ENCODE measurements at regions not wholly inside any gene's neighbourhood (a gene's known extent, or its start where the extent isn't known, plus 50 kb on each side); places are given as distances from the start of the nearest gene placed in this dataset.
"Not testable (repeated sequence)": the region's sequence is repeated elsewhere in the genome, so short reads cannot be mapped to it uniquely, and the experiment has no call there.

DNA sequence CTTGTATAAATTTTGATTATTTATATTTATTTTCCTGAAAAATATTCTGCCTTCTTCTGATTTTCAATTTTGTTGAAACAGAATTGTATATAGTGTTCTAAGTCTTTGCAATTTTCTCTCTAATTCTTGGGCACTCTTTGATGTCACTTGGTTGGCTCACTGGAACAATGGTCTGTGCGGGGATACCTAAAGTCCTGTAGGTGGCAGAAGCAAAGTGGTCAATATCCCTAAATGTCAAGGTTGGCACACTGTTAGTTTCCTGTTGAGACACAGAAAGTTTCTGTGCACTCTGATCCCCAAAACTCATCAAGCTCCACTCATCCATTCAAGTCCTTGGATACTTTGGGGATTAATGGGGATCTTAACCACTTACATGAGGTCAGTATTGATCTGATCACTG, 480.8 kb upstream of the CCNG1 start:
- H3K36me3 Mint-ChIP-seq (ENCODE audit: insufficient read depth, unreplicated experiment), result no peaks in the 10 kb centered on the region
- H3K27ac Mint-ChIP-seq (ENCODE audit: low read depth, unreplicated experiment), result no peak overlapping the region
- peaks cover 39% of the 10 kb centered on the region for H3K27me3 Mint-ChIP-seq (ENCODE audit: insufficient read depth, unreplicated experiment)
- ChIA-PET CTCF (interaction anchor here (0.6 to 1.0 kb wide), 3 partner anchors 18 to 1214 kb away, joined by 3 to 4 read pairs (median 3); no protein-coding TSS in a partner anchor), POLR2A (interaction anchor here (1.5 kb wide), 1 partner anchor 13 kb away, joined by 3 read pairs; no protein-coding TSS in a partner anchor)
- intact Hi-C loops (cut with micrococcal nuclease), result no loop called here
- H3K4me1 Mint-ChIP-seq (ENCODE audit: insufficient read depth, unreplicated experiment), result peaks cover 8% of the 10 kb centered on the region
- DNase-seq (ENCODE audit: unreplicated experiment), result no peak
- BruUV-seq (replicated peaks), result no TSS peak
- H3K9me3 Mint-ChIP-seq (ENCODE audit: unreplicated experiment), result no peaks in the 10 kb centered on the region
- no peak overlapping the region for H3K4me3 Mint-ChIP-seq (ENCODE audit: unreplicated experiment)
- TF ChIP-seq, protein P1, sequence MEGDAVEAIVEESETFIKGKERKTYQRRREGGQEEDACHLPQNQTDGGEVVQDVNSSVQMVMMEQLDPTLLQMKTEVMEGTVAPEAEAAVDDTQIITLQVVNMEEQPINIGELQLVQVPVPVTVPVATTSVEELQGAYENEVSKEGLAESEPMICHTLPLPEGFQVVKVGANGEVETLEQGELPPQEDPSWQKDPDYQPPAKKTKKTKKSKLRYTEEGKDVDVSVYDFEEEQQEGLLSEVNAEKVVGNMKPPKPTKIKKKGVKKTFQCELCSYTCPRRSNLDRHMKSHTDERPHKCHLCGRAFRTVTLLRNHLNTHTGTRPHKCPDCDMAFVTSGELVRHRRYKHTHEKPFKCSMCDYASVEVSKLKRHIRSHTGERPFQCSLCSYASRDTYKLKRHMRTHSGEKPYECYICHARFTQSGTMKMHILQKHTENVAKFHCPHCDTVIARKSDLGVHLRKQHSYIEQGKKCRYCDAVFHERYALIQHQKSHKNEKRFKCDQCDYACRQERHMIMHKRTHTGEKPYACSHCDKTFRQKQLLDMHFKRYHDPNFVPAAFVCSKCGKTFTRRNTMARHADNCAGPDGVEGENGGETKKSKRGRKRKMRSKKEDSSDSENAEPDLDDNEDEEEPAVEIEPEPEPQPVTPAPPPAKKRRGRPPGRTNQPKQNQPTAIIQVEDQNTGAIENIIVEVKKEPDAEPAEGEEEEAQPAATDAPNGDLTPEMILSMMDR (IDR thresholded peaks at IDR 0.05; ENCODE audit: unreplicated experiment), result no peak

DNA sequence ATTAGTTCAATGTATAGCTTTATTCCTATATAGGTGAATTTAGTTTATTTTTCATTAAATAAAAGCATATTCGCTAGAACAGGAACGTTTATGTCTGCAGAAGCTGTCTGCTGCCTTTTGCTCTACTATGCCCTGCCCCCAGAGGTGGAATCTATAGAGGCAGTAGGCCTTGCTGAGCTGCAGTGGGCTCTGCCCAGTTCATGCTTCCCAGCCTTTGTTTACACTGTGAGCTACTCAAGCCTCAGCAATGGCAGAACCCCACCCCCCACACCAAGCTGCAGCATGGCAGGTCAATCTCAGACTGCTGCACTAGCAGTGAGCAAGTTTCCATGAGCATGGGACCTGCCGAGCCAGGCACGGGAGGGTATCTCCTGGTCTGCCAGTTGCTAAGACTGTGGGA, 473.3 kb upstream of the CCNG1 start:
- H3K9me3 Mint-ChIP-seq (ENCODE audit: unreplicated experiment); H3K27ac Mint-ChIP-seq (ENCODE audit: low read depth, unreplicated experiment); H3K36me3 Mint-ChIP-seq (ENCODE audit: insufficient read depth, unreplicated experiment); H3K27me3 Mint-ChIP-seq (ENCODE audit: insufficient read depth, unreplicated experiment); BruUV-seq (replicated peaks); DNase-seq (ENCODE audit: unreplicated experiment); H3K4me1 Mint-ChIP-seq (ENCODE audit: insufficient read depth, unreplicated experiment); H3K4me3 Mint-ChIP-seq (ENCODE audit: unreplicated experiment); intact Hi-C loops (cut with micrococcal nuclease): not testable (repeated sequence)
- ChIA-PET CTCF (interaction anchor here (0.6 kb wide), 1 partner anchor 59 kb away, joined by 3 read pairs; no protein-coding TSS in a partner anchor), POLR2A (interaction anchor here (1.5 kb wide), 1 partner anchor 9 kb away, joined by 3 read pairs; no protein-coding TSS in a partner anchor)

DNA sequence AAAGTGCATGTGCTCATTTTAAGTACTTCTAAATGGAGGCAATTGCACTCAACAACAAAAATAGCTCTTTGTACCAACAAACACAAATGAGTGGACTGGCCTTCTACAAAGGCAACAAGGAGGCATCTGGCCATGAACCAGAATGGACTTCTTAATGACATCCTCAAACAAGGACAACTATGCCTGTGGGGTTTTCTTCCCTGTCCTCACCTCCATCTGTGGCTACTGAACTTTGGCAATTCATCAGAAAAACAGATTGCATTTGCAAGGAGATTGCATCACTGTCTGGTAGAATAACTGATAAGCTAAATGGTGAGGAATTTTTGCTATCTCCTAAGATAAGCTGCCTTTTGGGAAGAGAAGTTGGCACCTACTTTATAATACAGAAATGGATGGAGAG, 447.3 kb upstream of the CCNG1 start:
- no peaks in the 10 kb centered on the region for H3K4me1 Mint-ChIP-seq (ENCODE audit: insufficient read depth, unreplicated experiment)
- H3K27me3 Mint-ChIP-seq (ENCODE audit: insufficient read depth, unreplicated experiment), result no peaks in the 10 kb centered on the region
- no peak for DNase-seq (ENCODE audit: unreplicated experiment)
- H3K9me3 Mint-ChIP-seq (ENCODE audit: unreplicated experiment), result no peaks in the 10 kb centered on the region
- intact Hi-C loops (cut with micrococcal nuclease), result no loop called here
- H3K4me3 Mint-ChIP-seq (ENCODE audit: unreplicated experiment), result no peak overlapping the region
- H3K27ac Mint-ChIP-seq (ENCODE audit: low read depth, unreplicated experiment), result no peak overlapping the region
- no peaks in the 10 kb centered on the region for H3K36me3 Mint-ChIP-seq (ENCODE audit: insufficient read depth, unreplicated experiment)
- no TSS peak for BruUV-seq (replicated peaks)
- TF ChIP-seq, protein P1 (IDR thresholded peaks at IDR 0.05; ENCODE audit: unreplicated experiment), result no peak
- ChIA-PET CTCF (interaction anchor here (0.6 to 1.2 kb wide), 2 partner anchors 16 to 57 kb away, joined by 3 to 4 read pairs; no protein-coding TSS in a partner anchor), POLR2A (no interaction called here)

DNA sequence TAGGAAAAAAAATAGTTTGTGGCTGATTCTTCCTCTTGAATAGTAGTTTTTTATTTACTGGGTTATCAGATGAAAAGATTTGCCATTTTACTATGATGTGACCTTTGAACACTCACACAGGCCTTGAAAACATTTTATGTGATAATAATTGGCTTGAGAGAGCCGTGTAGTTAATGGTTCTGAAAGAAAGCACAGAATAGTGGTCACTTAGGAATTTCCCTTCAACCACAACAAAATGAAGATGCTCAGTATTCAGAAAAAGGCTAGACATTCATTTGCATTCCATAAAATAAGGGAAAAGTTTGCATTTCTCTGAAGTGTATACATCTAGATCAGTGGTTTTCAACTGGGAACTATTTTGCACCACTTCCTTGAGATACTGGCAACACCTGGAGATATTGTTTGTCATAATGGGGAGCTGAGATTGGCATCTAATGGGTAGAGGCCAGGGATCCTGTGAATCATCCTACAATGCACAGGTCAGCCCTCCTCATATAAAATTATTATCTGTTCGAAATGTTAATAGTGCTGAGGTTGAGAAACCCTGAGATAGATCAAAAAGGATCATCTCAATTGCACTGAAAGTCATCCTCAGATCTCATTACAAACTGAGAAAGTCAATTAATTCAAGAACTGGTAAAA, 446.4 kb upstream of the CCNG1 start:
- Mint-ChIP-seq H3K36me3 (ENCODE audit: insufficient read depth, unreplicated experiment) (no peaks in the 10 kb centered on the region), H3K27me3 (ENCODE audit: insufficient read depth, unreplicated experiment) (no peaks in the 10 kb centered on the region), H3K4me1 (ENCODE audit: insufficient read depth, unreplicated experiment) (no peaks in the 10 kb centered on the region), H3K4me3 (ENCODE audit: unreplicated experiment) (no peak overlapping the region), H3K27ac (ENCODE audit: low read depth, unreplicated experiment) (no peak overlapping the region), H3K9me3 (ENCODE audit: unreplicated experiment) (no peaks in the 10 kb centered on the region)
- intact Hi-C loops (cut with micrococcal nuclease), result no loop called here
- ChIA-PET POLR2A (no interaction called here), CTCF (interaction anchor here (0.6 to 2.1 kb wide), 4 partner anchors 15 to 56 kb away, joined by 3 to 14 read pairs (median 4); no protein-coding TSS in a partner anchor)
- no peak for DNase-seq (ENCODE audit: unreplicated experiment)
- TF ChIP-seq, protein P1 (IDR thresholded peaks at IDR 0.05; ENCODE audit: unreplicated experiment), result no peak
- BruUV-seq (replicated peaks), result no TSS peak

Data from MCF 10A (cell line).